GM12875 (cell line): ENCODE measurements at regions not wholly inside any gene's neighbourhood (a gene's known extent, or its start where the extent isn't known, plus 50 kb on each side); places are given as distances from the start of the nearest gene placed in this dataset.

ENCODE experiments used
- H3K4me3 ChIP-seq: one replicate; pipeline ENCODE4 v1.5.1; 2011; ENCODE audit warnings: low read depth, low read length, control low read depth
- CTCF ChIP-seq: IDR thresholded peaks from 2 replicates; pipeline ENCODE4 v1.5.1; 2011; ENCODE audit warnings: low read depth, mild to moderate bottlenecking, control low read depth, inconsistent platforms, low read length, moderate library complexity, borderline replicate concordance; ENCODE audit not compliant: insufficient read depth

GRCh38 chr22:44427611-44428470, 70.2 kb downstream of the RTL6 start:
- no peak for TF ChIP-seq CTCF
- no peak overlapping the region for H3K4me3 ChIP-seq

- TF ChIP-seq CTCF: no peak
- H3K4me3 ChIP-seq: no peak overlapping the region
Measured at GRCh38 chr22:44426981-44427380, 71.1 kb downstream of the RTL6 start.

- no peak for TF ChIP-seq CTCF
- no peak overlapping the region for H3K4me3 ChIP-seq
Measured at GRCh38 chr22:44425694-44426045, 72.4 kb downstream of the RTL6 start.

GRCh38 chr22:44424867-44425693, 73.0 kb downstream of the RTL6 start:
- H3K4me3 ChIP-seq: no peak overlapping the region
- TF ChIP-seq CTCF: no peak

GRCh38 chr22:44424359-44424682, 73.7 kb downstream of the RTL6 start:
- no peak for TF ChIP-seq CTCF
- H3K4me3 ChIP-seq: no peak overlapping the region

- no peak overlapping the region for H3K4me3 ChIP-seq
- TF ChIP-seq CTCF: no peak
Measured at GRCh38 chr22:44423556-44424358, 74.3 kb downstream of the RTL6 start.
